Fibroblast of skin of back (primary cell): ENCODE measurements at regions not wholly inside any gene's neighbourhood (a gene's known extent, or its start where the extent isn't known, plus 50 kb on each side); places are given as distances from the start of the nearest gene placed in this dataset.
A peak's percentile ranks its signal among the peaks of the same experiment; 100 is the strongest.

Source experiments
- DNase-seq: peaks from one replicate; pipeline ENCODE4 v3.0.0-alpha.2; 2013

- no peak for DNase-seq
Measured at GRCh38 chr18:77522051-77522675, 272.5 kb downstream of the GALR1 start.

- DNase-seq, result no peak
Measured at GRCh38 chr18:77524909-77525308, 275.3 kb downstream of the GALR1 start.

- DNase-seq, result no peak
Measured at GRCh38 chr18:77526962-77527361, 277.3 kb downstream of the GALR1 start.

GRCh38 chr18:77528872-77529271, 279.2 kb downstream of the GALR1 start:
- no peak for DNase-seq

GRCh38 chr18:77529492-77530176, 280.0 kb downstream of the GALR1 start:
- no peak for DNase-seq

- DNase-seq, result no peak
Measured at GRCh38 chr18:77530732-77531131, 281.1 kb downstream of the GALR1 start.

GRCh38 chr18:77539860-77540259, 290.2 kb downstream of the GALR1 start:
- no peak for DNase-seq

- no peak for DNase-seq
Measured at GRCh38 chr18:77544792-77545191, 295.1 kb downstream of the GALR1 start.

GRCh38 chr18:77547757-77548156, 298.1 kb downstream of the GALR1 start:
- DNase-seq, result no peak

GRCh38 chr18:77548790-77549420, 299.3 kb downstream of the GALR1 start:
- no peak for DNase-seq

GRCh38 chr18:77550625-77551024, 301.0 kb downstream of the GALR1 start:
- DNase-seq, result no peak

GRCh38 chr18:77551055-77551454, 301.4 kb downstream of the GALR1 start:
- no peak for DNase-seq

GRCh38 chr18:77552945-77553344, 303.3 kb downstream of the GALR1 start:
- DNase-seq, result no peak

GRCh38 chr18:77554061-77554460, 304.4 kb downstream of the GALR1 start:
- no peak for DNase-seq

GRCh38 chr18:77557046-77557587, 307.5 kb downstream of the GALR1 start:
- DNase-seq, result peak; percentile 2

GRCh38 chr18:77559274-77559910, 309.7 kb downstream of the GALR1 start:
- DNase-seq, result no peak

- peak; percentile 75 for DNase-seq
Measured at GRCh38 chr18:77560341-77560992, 310.8 kb downstream of the GALR1 start.

GRCh38 chr18:77566604-77567003, 317.0 kb downstream of the GALR1 start:
- no peak for DNase-seq

- no peak for DNase-seq
Measured at GRCh38 chr18:77567205-77567604, 317.6 kb downstream of the GALR1 start.

GRCh38 chr18:77571743-77572142, 322.1 kb downstream of the GALR1 start:
- no peak for DNase-seq

GRCh38 chr18:77572537-77572936, 322.9 kb downstream of the GALR1 start:
- DNase-seq, result no peak

GRCh38 chr18:77573571-77573970, 323.9 kb downstream of the GALR1 start:
- no peak for DNase-seq
